ENCODE measurements at regions not wholly inside any gene's neighbourhood (a gene's known extent, or its start where the extent isn't known, plus 50 kb on each side); places are given as distances from the start of the nearest gene placed in this dataset.
A peak's percentile ranks its signal among the peaks of the same experiment; 100 is the strongest.
"Not testable (repeated sequence)": the region's sequence is repeated elsewhere in the genome, so short reads cannot be mapped to it uniquely, and the experiment has no call there.

DNA sequence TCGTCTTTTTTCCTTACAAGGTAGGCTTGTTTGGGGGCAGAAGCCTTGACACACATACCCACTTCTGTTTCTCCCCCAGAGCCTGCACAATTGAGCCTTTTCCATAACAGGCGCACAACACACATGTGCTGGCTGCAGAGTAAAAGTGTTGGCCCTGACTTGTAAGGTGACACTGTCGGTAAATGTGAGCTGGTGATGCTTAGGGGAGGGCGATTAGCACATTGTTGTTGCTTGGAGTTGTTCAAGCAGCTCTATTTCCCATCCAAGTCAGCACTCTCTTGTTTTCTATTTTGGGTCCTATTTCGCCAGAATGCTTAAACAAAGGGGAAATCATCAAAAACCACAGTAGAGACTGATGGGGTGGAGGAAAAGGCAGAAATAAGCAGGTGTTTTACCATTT lies 51.9 kb upstream of the PTPRJ start:
- no peak for DNase-seq

DNA sequence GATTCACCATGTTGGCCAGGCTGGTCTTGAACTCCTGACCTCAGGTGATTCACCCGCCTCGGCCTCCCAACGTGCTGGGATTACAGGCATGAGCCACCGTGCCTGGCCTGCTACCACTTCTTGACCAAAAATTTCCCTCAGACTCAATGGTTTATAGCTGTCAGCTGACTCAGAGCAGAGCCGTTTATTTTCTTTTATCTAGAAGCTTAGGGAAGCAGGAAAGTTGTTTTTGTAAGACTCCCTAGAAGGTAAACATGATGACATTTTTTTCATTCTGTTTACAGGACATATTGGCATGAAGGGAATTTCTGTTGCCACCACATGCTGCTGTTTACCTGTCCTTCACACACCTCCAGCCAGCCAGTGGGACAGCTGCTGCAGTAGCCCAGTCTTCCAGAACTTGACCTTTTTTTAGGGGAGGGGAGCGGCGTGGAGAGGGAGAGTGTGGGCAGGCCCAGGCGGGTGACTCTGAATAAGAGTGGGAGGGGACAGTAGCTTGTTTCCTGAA lies 56.1 kb upstream of the PTPRJ start:
- no peak for DNase-seq

DNA sequence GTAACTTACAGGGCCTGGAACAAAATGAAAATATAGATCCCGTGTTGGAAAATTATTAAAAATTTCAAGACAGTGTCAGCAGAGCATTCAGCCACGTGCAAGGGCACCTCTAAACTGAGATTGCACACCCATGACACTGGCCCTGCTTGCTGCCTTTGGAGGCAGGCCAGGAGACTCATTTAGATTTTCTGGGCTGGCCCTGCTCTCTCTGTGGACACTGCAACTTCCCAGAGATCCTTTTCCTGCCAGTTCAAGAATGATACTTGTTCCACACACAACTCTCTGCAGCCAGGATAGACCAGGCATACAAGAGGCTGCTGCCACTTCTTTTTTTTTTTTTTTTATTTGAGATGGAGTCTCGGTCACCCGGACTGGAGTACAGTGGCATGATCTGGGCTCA lies 56.7 kb upstream of the PTPRJ start:
- DNase-seq: no peak

DNA sequence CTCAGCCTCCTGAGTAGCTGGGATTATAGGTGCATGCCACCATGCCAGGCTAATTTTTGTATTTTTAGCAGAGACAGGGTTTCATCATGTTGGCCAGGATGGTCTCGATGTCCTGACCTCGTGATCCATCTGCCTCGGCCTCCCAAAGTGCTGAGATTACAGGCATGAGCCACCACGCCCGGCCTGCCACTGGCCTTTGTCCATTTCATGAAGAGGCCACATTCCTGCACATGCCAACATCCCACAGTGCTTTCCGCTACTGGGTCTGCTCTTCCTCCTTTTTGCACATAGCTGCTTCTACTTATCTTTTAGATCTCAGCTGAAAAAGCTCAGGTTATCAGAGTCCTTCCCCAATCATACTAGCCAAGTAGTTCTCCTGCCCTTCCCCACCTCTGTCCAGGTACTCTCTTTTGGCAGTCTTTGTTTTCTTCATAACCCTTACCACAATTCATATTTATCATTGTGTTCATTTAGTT lies 59.2 kb upstream of the PTPRJ start:
- not testable (repeated sequence) for DNase-seq

DNA sequence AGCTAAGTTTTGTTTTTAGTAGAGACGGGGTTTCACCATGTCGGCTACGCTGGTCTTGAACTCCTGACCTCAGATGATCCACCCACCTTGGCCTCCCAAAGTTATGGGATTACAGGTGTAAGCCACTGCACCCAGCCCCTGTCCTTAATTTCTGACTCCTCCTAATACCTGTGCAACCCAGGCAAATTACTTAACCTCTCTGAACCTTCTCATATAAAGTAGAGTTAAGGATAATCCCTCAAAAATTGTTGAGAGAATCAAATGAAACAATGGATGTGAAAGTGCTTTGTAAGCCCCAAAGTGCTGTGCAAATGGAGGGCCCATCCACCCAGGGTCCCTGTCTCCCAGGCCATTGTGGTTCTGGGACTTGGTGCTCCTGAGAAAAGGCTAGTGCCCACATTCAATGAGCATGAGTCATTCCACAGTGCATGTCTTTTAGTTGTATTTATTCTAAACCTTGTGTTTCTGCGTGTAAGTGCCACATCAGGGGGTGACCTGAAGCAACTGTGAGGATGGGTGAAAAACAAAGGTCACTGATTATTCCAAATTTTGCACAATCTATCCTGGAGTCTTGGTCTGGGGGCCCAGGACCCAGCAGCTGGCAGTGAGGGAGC lies 61.4 kb upstream of the PTPRJ start:
- no peak for DNase-seq

DNA sequence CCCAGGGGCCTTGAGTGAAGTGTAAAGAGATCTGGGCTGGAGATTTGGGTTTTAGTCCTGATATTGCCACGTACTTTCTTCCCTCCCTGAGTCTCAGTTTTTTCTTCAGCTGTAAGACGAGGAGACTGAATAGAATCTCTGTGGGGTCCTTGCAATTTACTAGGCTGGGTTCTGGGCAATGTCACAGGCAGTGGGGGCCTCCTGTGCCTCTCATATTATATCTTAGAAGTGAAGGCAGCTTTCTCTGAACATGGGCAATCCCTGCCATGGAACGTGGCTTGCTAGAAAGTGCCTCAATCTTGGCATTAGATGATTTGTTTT lies 62.0 kb upstream of the PTPRJ start:
- no peak for DNase-seq

DNA sequence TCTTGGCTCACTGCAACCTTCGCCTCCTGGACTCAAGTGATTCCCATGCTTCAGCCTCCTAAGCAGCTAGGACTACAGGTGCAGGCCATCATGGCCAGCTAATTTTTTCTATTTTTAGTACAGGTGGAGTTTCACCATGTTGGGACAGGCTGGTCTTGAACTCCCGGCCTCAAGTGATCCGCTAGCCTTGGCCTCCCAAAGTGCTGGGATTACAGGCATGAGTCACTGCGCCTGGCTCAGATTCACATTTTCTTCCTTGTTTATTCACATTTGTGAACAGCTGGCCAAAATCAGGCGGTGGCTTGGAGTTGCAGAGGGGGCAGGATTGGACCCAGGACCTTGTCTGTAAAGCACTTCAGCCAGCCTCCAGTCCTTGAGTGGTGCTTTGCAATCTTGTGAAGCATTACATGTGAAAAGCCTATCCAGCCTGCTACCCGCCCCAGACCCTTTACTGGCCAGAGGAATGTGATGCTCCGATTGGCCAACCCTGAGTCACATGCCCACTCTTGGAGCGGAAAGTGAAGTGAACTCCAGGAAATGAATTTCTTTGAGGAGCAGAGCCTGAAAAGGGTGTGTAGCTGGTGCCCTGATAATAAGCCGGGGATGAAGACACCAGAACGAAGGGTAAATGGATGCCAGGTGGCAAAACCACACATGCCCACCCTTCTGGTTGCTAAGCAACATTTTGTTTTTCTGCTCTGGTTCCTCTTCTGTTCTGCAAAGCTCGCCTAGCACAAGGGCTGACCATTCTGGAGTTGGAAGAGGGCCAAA lies 62.6 kb upstream of the PTPRJ start:
- DNase-seq: peak; percentile 35

DNA sequence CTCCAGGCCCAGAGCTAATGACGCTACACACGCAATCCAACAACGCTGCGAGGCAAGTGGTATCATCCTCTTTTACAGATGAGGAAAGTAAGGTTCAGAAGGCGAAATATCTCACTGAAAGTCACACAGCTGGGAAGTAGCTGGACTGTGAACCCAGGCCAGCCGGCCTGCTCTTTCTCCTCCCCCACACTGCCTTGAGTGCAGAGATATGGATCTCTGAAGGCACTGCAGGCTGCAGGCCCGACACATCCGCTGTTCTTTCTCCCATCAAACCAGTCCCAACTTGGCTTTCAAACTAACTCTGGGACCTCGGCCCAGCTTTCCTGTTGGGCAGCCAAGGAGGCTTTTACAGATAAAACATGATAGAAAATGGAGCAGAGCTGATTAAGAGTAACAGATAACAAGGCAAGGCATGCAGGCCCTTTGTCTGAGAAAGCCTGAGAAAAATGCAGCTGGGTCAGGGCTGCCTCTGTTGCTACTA lies 64.0 kb upstream of the PTPRJ start:
- no peak for DNase-seq

DNA sequence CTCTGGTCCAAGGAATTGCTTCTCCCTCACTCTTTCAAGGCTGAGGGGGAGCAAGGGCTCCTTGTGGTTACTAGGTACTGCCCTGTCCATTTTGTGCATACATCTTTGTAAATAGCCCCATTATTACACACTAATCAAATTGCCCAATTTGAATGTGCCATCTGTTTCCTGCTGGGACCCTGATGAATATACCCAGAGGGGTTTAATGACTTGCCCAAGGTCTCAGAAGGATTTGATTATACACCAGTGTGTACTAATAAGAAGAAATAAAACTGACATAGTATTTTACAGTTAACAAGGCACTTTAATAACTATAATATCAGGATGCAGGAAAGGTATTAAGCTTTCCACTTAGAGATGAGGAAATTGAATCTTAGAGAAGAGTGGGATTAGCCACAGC lies 64.6 kb upstream of the PTPRJ start:
- no peak for DNase-seq

DNA sequence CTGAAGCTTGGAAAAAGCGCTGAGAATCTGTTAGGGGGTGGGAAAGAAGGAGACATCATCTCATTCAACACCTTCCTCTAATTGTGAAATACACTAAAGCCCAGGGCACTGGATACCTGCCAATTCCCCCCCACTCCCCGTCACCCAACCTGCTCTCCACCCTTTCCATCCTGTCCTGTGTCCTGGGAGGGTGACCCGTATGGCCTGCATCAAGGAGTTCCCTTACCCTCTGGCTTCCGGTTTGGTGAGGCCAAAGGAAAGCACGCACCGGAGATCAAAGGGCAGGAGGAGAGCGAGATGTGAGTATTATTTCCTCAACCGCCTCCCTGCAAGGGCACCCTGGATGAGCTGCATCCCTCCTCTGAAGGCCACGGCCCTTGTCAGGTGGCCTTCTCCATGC lies 65.0 kb upstream of the PTPRJ start:
- peak; percentile 30 for DNase-seq

DNA sequence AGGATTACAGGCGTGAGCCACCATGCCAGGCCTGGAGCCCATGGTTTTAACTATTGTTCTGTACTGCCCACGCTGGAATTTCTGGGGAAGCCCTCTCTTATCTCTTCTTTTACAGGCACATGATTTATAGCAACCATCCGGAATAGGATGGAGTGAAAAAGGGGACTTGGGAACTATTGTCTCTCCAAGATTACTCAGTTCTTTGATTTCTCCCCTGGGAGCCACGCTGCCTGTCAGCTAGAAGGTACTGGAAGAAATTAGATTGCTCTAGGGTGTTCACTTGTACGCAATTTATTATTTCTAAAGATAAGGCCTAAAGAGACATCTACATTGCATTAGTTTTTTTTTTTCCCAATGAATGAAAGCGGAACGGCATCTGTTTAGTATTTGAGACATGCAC lies 65.6 kb upstream of the PTPRJ start:
- no peak for DNase-seq

DNA sequence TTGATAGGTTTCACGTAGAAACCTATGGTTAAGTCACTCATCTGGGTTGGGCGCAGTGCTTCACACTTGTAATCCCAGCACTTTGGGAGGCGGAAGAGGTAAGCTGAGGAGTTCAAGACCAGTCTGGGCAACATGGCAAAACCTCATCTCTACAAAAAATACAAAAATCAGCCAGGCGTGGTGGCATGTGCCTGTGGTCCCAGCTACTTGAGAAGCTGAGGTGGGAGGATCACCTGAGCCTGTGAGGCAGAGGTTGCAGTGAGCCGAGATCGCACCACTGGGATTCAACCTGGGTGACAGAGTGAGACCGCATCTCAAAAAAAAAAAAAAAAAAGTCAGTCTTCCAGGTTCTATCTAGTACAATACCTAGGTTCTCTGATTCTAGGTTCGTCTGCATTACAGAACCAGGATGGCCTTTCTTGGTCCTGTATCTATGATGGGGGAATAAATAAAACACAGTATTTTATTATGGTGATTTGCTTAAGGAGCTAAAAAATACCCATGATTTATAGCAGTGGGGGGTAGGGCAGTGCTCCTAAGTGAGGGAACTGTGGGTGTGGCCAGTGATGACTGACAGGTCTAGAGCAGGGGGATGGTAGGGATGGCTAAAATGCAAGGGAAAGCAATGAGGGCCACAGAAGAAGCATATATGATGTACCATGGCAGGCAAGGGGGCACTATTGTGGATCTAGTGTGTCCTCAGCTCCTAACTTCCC lies 65.5 kb upstream of the NUP160 start:
- DNase-seq: no peak

DNA sequence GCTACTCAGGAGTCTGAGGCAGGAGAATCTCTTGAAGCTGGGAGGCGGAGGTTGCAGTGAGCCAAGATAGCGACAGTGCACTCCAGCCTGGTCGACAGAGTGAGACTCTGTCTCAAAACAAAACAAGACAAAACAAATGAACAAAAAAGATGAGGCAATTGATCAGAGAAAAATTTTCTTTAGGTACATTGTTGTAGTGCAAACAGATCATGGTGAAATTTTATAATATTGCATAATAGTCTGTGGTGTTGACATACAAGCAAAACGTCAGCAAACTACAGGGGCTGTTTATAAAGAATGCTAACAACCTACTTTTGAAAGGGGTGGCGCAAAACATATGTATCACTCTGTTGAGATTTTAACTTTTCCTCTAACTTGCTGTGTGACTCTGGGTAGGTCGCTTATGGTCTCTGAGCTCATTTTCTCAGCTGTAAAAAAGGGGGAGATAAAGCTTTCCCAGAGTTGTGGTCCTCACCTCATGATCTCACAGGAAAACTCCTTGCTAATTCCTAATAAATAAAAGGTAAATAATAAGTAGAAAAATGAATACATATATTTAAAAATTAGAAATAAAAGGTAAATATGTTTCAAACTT lies 64.8 kb upstream of the NUP160 start:
- no peak for DNase-seq

DNA sequence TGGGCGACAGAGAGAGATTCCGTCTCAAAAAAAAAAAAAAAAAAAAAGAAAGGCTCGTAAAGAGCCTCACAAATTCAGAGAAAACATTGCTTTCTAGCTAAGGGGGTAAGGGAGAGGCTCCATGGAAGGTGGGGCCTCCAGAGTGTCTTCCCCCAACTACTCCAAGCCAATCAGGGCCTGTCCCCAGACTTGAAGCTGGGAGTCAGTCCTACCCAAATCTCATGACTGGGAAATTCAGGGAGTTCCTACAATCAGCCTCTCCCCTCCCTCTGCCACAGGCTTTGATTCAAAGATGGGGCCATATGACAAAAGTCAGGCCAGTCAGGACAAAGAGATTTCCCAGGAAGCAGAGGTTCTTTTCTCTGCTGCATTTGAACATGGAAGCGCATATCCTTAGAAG lies 63.0 kb upstream of the NUP160 start:
- no peak for DNase-seq

DNA sequence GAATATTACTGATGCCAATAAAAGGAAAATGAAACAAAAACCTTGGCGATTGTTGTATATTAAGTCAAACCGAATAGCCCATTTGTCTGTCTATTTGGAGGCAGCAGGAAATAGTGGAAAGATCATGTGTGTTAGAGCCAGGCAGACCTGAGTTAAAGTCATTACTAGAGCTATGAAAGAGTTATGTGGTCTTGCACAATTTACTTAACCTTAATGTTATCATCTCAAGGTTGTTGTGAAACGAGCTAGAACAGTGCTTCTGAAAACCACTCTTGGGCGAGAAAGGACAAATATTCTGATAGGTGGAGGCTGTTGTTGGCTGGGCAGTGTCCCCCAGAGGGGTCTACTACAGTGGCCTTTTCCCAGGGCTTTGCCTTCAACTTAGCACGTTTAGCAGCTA lies 60.0 kb upstream of the NUP160 start:
- no peak for DNase-seq

DNA sequence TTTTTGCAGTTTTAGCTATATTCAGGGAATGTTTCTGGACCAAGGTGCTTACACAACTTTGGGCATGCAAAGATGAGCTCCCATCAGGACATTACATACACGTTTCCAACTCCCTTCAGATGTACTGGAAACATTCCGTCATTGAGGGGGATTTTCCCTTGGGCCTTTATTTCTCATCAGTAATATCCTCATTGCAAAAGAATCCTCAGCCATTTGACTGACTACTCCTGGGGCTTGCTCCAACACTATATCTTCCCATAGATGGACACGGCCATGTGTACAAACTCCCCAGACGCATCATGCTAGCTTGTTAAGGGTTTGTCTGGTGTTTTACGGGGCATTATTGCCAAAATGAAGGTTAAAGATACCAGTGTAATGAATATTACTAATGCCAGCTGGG lies 59.3 kb upstream of the NUP160 start:
- DNase-seq: no peak

DNA sequence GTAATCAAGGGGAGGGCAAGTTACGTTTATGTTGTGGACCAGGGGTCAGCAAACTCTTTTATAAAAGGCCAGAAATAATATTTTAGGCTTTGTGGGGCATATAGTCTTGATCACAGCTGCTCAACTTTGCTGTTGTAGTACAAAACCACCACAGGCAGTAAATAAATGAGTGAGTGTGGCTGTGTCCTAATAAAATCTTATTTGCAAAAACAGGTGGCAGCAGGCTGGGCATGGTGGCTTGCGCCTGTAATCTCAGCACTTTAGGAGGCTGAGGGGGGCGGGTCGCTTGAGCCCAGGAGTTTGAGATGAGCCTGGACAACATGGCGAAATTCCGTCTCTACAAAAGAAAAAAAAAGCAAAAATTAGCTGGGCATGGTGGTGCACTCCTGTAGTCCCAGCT lies 57.9 kb upstream of the NUP160 start:
- DNase-seq: no peak

DNA sequence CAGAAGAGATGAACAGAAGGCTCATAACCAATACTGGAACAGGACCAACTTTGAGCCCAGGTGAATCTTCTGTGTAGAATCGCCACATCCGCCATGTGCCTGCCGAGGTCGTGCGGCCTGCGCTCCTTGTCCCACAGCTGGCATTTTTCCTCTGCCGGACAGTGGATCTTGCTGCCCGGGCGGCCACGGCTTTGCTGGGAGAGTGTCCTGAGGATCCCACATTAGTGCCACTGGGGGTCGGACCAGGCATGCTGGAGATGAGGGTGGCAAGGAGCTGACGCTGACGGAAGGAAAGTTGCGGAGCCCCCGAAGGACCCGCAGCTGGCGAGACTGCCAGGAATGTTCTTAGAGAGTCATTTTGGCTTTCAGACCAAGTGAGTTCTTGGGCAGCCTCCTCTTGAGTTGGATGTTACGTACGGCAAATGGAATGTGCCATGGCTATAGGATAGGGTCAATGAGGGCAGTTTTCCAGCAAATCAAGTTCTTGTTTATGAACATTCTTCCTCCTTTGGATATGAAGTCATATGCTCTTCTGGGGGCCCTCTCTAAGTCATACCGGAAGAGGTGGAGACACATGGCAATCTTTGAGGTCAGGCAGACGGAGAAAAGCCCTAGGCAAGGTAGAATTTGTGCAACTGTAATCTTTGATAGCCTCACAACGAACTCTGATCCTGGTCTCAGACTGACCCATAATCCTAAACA lies 57.4 kb upstream of the NUP160 start:
- no peak for DNase-seq

DNA sequence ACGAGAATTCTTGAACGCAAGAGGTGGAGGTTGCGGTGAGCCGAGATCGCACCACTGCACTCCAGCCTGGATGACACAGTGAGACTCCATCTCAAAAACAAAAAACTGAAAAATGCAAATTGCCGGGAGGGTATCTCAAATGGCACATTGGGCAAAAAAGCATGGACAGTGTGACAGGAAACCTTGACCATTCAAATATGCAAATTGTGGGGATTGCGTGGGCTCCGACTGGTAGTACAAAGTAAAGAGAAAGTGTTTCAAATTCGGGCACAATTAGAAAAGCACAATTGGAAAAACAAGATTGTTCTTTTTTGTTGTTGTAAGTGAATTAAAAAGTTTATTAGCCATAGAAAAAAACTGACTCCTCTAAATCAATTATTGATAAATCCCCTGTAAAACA lies 56.7 kb upstream of the NUP160 start:
- no peak for DNase-seq

DNA sequence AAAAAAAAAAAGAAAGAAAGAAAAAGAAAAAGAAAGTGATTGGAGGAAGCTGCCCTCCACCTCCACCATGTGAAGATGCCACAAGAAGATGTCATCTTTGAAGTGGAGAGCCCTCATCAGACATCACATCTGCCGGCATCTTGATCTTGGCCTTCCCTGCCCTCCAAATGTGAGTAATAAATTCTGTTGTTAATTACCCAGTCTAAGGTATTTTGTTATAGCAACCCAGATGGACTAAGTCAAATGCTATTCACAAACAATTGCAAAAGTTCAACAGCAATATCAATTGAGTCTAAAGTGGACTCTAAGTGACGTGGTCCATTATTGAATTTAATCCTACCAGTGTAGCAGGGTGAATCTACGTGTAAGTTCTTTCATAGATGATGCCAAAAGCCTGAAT lies 55.9 kb upstream of the NUP160 start:
- DNase-seq: no peak

DNA sequence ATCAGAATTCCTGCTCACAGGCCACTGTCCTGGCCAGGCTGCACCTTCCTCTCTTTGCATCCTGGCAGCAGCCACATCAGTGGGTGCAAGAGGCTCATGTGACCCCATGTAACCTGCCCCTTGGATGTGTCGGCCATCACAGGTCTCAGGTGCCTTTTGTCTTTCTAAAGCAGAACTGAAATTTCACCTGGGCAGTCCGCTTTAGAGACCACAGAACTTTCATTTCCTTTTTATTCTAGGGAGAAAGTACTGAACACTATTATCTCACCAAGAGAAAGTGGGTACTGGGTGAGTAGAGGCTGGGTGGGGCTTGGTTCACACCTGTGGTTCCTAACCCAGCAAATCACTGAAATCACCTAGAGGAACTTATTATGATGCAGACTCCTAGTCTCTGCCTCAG lies 51.7 kb upstream of the NUP160 start:
- no peak for DNase-seq

Data from CD4-positive, alpha-beta T cell treated with Interleukin-12 subunit alpha and Interleukin-12 subunit beta, for 1 hour (primary cell).